T47D (cell line): ENCODE measurements at regions not wholly inside any gene's neighbourhood (a gene's known extent, or its start where the extent isn't known, plus 50 kb on each side); places are given as distances from the start of the nearest gene placed in this dataset.
"Not testable (repeated sequence)": the region's sequence is repeated elsewhere in the genome, so short reads cannot be mapped to it uniquely, and the experiment has no call there.

ENCODE experiments used
- DNase-seq, 2 experiments: peaks; one replicate each; pipeline versions ENCODE4 v3.0.0 to v3.0.0-alpha.2; 2011 to 2012; ENCODE audit warnings: low read depth in 1 of 2, low spot score in 1 of 2
- JUND ChIP-seq: IDR thresholded peaks from 2 replicates; pipeline ENCODE4 v1.6.1; 2012; ENCODE audit warnings: low read depth
- in situ Hi-C: cut with HindIII; loops from 2 replicates; pipeline ENCODE4 v1.10.0; 2016; ENCODE audit warnings: low sequenced_read_pairs, low pct_unique_long_range_greater_than_20kb

DNA sequence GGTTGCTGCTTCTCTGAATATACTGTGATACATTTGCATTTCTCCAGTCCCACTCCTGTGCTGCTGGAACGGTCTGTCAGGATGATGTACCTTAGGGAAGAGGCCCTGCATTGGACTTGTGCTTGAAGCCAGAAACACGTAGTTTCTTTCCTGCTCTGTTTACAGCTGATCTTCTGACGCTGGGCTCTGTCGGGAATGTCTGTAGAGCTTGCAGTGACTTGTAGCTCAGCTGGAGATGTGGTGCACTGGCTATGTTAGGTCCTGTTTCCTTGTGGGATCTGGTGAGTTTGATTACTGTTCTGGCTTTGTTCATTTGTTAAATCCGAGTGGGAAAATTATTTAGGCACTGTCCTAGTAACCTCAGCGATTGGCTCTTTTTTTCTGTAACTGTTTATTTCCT is 137.2 kb upstream of the WDR1 start:
- TF ChIP-seq JUND, result no peak
- in situ Hi-C loops, result no loop called here
- no peak for DNase-seq

DNA sequence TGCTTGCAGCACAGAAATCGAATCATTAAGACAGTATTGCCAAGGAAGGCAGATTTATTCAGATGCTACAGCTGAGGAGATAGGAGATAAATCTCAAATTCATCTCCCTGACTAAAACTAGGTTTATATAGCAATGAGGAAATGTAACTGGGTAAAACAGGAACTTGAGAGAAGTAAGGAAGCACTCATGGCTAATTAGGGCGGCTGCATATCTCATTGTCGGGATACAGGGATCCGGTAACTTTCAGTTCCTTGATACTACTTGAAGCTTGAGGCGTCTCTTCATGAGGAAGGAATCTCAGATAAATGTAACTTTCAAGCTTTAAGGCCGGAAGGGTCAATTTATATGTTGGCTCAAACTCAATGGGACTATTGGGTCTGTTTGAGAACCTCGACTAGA is 129.2 kb upstream of the WDR1 start:
- no peak for DNase-seq
- no peak for TF ChIP-seq JUND
- in situ Hi-C loops, result no loop called here

DNA sequence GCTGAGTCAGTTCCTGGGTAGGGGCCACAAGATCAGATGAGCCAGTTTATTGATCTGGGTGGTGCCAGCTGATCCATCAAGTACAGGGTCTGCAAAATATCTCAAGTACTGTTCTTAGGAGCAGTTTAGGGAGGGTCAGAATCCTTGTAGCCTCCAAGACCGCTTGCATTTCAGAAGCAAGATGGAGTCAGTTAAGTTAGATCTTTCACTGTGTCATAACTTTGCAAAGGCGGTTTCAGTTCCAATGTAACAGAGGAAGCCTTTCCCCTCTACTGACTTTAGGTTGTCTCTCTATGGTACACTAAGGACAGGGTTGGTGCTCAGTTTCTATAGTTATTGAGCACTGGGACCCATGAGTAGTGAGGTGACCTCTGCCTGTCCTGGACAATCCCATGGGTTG is 127.3 kb upstream of the WDR1 start:
- TF ChIP-seq JUND, result no peak
- in situ Hi-C loops, result no loop called here
- no peak for DNase-seq

DNA sequence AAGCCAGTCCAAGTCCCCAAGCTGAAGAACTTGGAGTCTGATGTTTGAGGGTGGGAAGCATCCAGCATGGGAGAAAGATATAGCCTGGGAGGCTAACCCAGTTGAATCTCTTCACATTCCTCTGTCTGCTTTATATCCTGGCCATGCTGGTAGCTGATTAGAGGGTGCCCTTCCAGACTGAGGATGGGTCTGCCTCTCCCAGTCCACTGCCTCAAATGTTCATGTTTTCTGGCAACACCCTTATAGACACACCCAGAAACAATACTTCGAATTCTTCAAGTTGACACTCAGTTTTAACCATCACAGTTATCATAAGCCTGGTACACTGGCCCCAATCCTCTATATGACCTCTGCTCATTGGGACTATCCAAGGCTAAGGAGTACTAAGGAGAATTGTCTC is 124.1 kb upstream of the WDR1 start:
- DNase-seq, result no peak
- no peak for TF ChIP-seq JUND
- in situ Hi-C loops, result no loop called here

DNA sequence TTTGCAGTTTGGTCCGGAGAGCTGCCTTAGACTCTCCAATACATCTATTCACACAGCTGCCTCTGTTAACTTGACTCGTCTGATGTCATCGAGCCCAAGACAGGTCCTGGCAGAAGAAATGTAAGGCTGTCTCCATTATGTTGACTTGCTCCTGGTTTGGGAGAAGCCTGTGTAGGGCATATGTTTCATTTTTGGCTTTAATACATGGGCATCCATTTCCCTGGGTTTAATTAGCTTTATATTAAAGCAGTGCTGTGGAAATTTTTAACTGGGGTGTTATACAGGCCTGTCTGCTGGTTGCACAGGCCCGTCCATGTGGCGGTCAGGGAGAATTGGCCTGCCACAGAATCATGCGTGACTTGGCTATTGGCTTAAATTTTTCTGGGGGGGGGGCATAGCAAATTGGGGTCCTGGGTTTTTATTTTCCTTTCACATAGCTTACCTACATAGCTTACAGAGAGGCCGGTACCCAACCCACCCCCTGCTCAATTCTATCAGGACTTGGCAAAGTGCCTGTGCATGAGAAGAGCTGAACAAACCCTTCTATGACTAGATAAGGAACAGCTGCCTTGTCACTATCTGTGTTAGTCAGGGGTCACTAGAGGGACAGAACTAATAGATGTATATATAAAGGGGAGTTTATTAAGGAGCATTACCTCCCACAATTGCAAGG is 123.5 kb upstream of the WDR1 start:
- no peak for DNase-seq
- in situ Hi-C loops, result no loop called here
- no peak for TF ChIP-seq JUND

DNA sequence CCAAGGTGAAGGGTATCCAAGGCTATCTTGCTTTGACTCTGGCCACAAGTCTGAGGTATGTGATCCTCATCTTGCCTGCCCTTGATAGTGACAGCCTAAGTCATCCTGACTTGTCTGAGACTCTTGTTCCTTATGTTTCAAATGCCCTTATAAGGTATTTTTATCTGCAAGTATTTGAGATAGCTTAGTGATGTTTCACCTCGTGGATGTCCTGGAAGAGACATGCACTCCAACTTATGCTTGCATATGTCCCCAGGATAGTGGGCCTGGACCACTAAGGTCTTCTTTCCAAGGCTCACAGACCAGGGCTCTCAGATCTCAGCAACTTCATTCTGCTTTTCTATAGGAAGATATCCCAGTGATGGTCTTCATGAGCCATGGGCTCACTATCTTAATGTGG is 120.5 kb upstream of the WDR1 start:
- TF ChIP-seq JUND, result no peak
- DNase-seq, result no peak
- in situ Hi-C loops, result no loop called here

DNA sequence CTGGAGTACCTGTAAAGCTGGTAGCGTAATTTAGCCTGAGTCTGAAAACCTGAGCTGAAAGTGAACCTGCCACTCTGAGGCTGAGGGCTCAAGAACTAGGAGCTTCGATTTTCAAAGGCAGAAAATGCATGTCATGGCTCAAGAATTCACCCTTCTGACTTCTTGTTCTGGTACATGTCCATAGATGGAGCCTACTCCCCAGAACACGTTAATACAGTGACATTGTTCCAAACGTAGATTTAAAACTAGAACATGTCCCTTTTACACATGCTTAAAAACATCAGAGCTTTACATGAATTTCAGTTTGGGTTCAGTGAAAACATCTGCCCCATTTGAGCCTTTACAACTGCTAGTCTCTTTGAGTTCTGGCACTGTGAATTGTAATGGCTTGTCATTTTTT is 115.5 kb upstream of the WDR1 start:
- no peak for DNase-seq
- in situ Hi-C loops, result no loop called here
- no peak for TF ChIP-seq JUND

DNA sequence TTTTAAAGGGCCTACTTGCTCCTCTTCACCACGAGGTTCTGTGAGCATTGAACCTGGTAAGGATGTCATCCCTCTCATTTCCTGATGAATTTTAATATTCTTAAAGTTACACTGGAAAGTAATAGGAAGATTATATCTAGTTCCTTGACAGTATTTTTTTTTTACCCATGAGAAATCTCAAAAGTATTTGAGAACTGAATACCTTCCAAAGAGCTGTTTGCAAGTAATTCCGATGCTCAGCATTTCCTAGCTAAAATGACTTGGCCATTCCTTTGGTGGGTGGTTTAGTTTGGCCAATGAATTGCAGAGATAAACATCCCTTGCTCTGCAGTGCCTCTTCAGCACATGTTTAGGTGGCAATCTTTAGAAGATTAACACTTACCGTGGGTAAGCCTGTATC is 110.2 kb upstream of the WDR1 start:
- in situ Hi-C loops, result no loop called here
- no peak for TF ChIP-seq JUND
- no peak for DNase-seq

DNA sequence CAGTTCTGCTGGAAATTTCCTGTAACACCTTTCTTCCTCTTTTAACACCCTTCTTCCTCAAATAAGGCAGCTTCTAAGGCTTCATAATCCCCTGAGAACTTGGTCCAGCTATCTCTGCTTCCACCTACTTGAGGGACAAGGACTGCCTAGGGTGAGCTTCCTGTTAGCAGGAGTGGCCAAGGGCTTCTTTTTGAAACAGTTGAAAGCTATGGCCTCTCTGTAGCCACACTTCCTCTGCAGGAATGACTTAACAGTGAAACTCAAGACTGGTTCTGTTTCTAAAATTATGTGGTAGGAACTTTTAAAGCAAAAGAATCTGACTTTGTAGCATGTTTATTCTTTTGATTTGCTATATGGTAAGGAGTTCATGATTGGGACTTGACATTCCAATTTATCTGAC is 108.5 kb upstream of the WDR1 start:
- DNase-seq, result no peak

DNA sequence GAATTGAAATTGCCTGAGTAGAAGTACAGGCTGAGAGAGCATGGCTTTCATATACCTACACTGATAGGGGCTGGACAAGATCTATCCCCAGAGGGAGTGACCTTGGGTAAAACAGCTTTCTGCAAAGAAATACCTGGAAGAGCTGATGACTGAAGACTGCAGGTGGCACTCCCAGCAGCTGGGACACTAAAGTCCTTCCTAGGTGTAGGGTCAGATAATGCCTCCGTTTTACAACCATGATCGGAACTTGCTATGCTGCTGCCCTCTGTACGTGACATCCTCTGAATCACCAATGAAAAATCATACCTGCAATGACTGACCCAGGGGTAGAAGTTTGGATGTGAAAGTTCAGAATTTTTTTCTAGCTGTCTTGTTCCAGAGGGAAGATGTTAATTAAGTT is 107.2 kb upstream of the WDR1 start:
- no peak for TF ChIP-seq JUND
- in situ Hi-C loops, result no loop called here
- no peak for DNase-seq

More for the DNA sequence above, 108.5 kb upstream of the WDR1 start:
- in situ Hi-C loops, result no loop called here
- no peak for TF ChIP-seq JUND

DNA sequence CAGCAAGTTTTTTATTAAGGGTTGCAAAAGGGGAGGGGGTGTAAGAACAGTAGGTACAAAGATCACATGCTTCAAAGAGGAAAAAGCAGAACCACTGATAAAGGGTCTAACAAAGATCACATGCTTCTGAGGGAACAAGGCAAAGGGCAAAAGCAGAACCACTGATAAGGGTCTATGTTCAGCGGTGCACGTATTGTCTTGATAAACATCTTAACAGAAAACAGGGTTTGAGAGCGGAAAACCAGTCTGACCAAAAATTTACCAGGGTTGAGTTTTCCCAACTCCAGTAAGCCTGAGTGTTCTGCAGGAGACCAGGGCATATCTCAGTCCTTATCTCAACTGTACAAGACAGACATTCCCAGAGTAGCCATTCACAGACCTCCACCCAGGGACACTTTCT is 96.9 kb upstream of the WDR1 start:
- DNase-seq, in situ Hi-C loops: not testable (repeated sequence)

DNA sequence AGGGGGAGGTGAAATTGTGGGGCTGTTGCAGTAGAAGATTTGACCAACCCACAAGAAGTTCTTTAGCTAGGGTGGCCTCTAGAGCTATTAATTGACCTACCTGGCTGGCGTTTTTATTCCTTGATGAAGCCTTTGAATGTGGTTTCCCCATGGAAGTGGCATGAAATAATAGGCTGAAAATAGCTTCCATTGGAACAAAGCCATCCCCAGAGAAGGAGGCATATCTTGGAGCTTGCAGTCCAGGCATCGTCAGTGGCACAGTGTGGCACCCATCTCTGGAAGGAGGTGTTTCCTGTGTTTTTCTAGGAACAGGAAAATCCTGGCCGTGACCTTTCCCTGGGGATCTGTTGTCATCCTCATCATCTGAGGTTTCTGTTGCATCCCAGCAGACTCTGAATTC is 96.3 kb upstream of the WDR1 start:
- TF ChIP-seq JUND, result no peak
- in situ Hi-C loops, result no loop called here
- DNase-seq, result no peak

DNA sequence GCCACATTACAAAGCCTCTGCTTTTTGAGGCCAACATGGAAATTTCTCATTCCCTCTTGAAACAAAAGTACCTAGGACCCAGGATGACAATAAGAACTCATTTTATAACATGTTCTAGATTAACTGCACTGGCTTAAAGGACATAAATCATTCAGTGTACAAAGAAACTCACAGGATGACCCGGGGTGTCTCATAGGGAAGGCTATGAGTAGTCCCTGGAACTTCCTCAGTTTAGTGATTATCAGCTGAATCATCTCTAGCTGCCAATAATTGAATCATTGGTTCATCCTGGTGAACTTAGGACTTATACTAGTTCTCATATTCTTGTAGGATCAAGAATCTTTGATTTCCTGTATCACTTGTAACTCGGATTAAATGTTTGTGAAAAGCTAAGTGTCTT is 95.8 kb upstream of the WDR1 start:
- no peak for TF ChIP-seq JUND
- in situ Hi-C loops, result no loop called here
- DNase-seq, result no peak

DNA sequence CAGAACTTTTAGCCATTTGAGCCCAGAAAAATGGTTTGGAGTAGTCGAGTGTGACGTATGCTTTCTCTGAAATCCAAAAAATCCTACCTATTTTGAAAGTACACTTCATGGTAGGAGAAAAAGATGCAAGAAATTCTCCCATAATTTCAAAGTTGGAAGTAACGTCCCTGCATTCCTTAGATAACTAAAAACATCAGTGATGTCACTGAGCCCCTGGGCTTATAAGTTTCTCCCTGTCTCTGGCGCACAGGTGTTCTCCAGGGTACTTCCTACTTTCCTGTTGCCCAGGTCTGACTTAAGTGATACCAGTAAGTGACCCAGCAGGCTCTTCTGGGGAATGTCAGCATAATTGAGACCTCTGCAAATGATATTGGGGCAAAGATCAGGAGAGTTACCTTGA is 90.5 kb upstream of the WDR1 start:
- no peak for DNase-seq
- TF ChIP-seq JUND, result no peak
- in situ Hi-C loops, result no loop called here
